Activated CD8-positive, alpha-beta memory T cell treated with anti-CD3 and anti-CD28 coated beads for 48 hours (primary cell): ENCODE measurements at regions not wholly inside any gene's neighbourhood (a gene's known extent, or its start where the extent isn't known, plus 50 kb on each side); places are given as distances from the start of the nearest gene placed in this dataset.
"Not testable (repeated sequence)": the region's sequence is repeated elsewhere in the genome, so short reads cannot be mapped to it uniquely, and the experiment has no call there.

Experiments used
- DNase-seq, 3 experiments: peaks; one replicate each; pipeline ENCODE4 v3.0.0-alpha.2; 2020; ENCODE audit warnings: low read depth in 2 of 3, low spot score in 2 of 3

- no peak for DNase-seq
These were observed 132.6 kb downstream of the CUL2 start for GRCh38 chr10:34957531-34957930.

- no peak for DNase-seq
These were observed 133.4 kb downstream of the CUL2 start for GRCh38 chr10:34956756-34957155.

- no peak for DNase-seq
These were observed 134.8 kb downstream of the CUL2 start for GRCh38 chr10:34955391-34955790.

GRCh38 chr10:34954142-34954541, 136.0 kb downstream of the CUL2 start:
- DNase-seq, result no peak

DNA sequence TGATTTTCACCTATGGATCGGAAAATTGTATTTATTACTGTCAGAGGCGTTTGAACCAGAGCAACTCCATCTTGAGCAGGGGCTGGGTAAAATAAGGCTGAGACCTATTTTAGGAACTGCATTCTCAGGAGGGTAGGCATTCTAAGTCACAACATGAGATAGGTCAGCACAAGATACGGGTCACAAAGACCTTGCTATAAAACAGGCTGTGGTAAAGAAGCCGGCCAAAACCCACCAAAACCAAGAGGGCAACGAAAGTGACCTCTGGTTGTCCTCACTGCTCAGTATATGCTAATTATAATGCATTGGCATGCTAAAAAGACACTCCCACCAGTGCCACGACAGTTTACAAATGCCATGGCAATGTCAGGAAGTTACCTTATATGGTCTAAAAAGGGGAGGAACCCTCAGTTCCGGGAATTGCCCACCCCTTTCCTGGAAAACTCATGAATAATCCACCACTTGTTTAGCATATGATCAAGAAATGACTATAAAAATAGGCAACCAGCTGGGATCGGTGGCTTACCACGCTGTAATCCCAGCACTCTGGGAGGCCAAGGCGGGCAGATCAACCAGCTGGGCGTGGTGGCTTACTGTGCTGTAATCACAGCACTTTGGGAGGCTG, 136.3 kb upstream of the PARD3 start:
- DNase-seq, result peak in 1 of 3 experiments; percentile 16

- not testable (repeated sequence) for DNase-seq
These were observed 130.9 kb upstream of the PARD3 start for GRCh38 chr10:34945951-34946522.

- no peak for DNase-seq
These were observed 126.6 kb upstream of the PARD3 start for GRCh38 chr10:34941471-34942357.

DNA sequence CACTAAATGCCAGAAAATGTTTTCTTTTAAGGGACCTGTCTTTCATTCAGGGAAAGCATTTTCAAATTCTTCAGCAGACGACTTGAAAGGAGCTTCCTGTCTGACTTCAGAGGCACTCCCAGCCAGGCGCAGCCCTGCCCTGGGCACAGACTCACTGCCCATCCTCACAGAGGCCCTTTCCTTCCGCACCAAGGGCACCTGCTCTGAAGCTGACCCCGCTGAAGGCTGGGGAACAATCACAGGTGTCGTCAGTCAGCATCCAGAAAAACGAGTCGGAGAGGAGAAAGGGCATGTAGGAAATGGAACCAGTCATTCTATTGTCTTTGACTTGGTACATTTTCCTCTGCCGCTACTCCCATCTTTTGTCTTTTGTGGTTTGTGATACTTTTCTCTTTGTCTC, 125.3 kb upstream of the PARD3 start:
- no peak for DNase-seq

- DNase-seq, result no peak
These were observed 123.2 kb upstream of the PARD3 start for GRCh38 chr10:34938399-34938670.

GRCh38 chr10:34937643-34938398, 122.7 kb upstream of the PARD3 start:
- not testable (repeated sequence) for DNase-seq

GRCh38 chr10:34936061-34936460, 121.0 kb upstream of the PARD3 start:
- DNase-seq, result no peak

DNA sequence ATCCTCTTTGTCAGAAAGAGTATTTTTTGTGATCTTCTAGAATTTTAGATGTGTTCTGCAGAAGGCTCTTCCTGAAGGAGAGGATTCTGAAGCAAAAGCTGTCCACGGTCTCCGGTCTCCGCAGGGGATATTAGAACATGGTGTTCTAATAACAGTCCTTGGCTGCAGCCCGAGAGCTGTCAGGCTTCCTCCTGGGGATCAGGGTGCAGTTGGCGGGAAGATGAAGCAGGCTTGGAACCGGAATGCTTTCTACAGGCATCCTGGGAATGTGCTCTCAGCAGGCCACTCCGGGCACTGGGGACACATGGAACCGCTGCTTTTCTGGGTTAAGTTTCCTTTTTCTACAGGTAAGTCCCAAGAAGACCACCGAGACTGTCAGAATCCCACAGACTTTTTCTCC, 118.6 kb upstream of the PARD3 start:
- no peak for DNase-seq

DNA sequence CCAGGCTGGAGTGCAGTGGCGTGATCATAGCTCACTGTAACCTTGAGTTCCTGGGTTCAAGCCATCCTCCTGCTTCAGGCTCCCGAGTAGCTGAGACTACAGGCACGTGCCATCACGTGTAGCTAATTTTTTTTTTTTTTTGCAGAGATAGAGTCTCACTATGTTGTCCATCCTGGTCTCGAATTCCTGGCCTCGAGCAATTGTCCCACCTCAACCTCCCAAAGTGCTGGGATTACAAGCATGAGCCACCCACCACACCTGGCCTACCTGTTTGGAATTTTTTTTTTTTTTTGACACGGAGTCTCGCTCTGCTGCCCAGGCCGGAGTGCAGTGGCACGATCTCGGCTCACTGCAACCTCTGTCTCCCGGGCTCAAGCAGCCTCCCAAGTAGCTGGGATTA, 117.1 kb upstream of the PARD3 start:
- no peak for DNase-seq

DNA sequence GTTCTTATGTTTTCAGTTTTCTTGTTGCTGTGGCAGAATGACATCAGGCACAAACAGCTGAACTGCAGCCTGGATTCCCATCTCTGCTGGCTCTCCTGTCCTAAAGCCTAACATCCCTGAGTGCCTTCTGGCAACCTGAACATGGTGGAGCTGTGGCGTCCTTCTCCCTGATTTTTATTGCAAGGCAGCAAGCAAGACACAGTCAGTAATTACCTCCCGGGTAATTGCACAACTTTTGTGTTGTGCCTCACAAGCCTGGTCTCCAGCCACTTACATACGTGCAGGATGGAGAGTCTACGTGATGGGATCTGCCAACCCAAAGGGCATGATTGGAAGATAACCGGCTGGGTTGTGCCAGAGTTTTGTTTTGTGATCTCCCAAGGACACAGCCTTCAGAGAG, 116.1 kb upstream of the PARD3 start:
- no peak for DNase-seq

- no peak for DNase-seq
These were observed 107.0 kb upstream of the PARD3 start for GRCh38 chr10:34922138-34922537.

- no peak for DNase-seq
These were observed 105.5 kb upstream of the PARD3 start for GRCh38 chr10:34920578-34920977.

DNA sequence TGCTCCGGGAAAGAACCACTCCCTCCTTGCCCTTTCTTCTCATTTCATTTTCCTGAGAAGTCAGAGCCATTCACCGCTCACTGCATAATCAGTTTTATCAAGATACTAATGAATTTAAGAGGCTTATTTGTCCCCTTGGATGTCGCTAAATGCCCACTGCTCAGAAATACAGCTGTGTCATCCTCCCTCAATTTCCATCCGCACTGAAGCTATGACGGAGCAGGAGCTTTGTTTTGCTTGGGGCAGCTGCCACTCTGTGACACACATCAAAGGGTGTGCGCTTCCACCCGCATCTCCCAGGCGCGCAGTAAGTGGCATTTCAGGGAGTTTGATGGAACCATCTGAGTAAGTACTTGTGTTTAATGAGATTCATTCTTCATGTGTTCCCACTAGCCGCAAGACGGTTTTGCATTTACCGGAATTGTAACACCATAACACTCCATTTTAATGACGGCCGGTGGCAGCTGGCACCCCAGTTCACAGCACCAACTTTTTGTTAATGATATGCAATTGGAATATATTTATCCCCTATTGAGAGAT, 103.8 kb upstream of the PARD3 start:
- DNase-seq, result no peak

DNA sequence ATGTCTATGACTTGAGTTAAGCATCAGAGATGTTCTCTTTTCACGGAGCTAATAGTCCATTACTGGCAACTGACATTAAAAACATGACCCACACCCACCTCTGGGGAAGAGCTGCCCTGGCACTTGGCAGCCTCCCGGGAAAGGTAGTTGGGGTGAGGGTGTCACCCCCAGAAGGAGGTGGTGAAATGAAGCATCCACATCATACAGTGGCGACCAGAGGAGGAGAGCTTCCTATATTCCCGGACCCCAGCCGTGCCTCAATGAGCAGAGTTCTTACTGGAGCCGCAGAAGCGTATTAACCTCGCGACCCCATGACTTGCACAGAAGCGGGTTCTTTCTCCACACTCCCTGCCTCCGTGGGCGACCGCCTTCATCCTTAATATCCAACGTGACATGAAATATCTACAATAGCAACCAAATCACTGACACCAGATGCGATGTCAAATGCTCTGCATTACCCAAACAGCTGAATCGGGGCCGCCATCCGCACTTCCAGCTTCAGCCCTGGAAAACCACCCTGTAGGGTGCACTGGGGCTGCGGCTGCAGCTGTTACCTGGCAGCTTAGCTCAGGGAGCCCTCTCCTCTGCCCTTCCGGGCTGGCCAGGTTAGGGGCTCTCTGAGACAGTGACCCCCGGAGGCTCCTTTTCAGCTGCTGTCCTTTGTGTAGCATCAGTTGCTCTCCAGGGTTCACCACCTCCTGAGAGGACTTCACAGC, 103.1 kb upstream of the PARD3 start:
- DNase-seq, result no peak

- no peak for DNase-seq
These were observed 101.2 kb upstream of the PARD3 start for GRCh38 chr10:34916314-34916713.

GRCh38 chr10:34912771-34913170, 97.7 kb upstream of the PARD3 start:
- DNase-seq, result no peak

- no peak for DNase-seq
These were observed 96.6 kb upstream of the PARD3 start for GRCh38 chr10:34911661-34912205.
